HepG2 (cell line): ENCODE measurements at regions not wholly inside any gene's neighbourhood (a gene's known extent, or its start where the extent isn't known, plus 50 kb on each side); places are given as distances from the start of the nearest gene placed in this dataset.

Experiments used
- ATAC-seq: fragments of 200-7000 bp; cut with Tn5 transposase; 3 replicates; pipeline ENCODE4 v1.9.1; 2020; ENCODE audit warnings: mild to moderate bottlenecking, moderate library complexity
- BruUV-seq: library from RNA; stranded (reverse); fragments of 400-500 nt; replicated peaks from 2 replicates; lab custom pipeline; 2021; lab: Mats Ljungman, UMichigan
- CTCF ChIA-PET: fragments of 300-600 bp; formaldehyde crosslinking; extraction: SDS; loops from one replicate; lab custom pipeline; 2021; ENCODE audit warnings: low total read pairs, inconsistent platforms, low intra/inter-chr PET ratio; lab: Yijun Ruan, JAX
- POLR2A ChIA-PET: fragments of 350-600 bp; sonication (Branson Sonifier 250); formaldehyde crosslinking; loops from one replicate; lab custom pipeline; 2020; ENCODE audit warnings: antibody characterized with exemption, inconsistent platforms; lab: Yijun Ruan, JAX
- DNase-seq: peaks from one replicate; pipeline ENCODE4 v3.0.0-alpha.2; 2015; ENCODE audit warnings: low spot score
- FAIRE-seq: peaks from 3 replicates; lab custom pipeline; 2011; peaks lifted over from hg19 to GRCh38; lab: Jason Lieb, UNC
- H2AFZ ChIP-seq: one replicate; pipeline ENCODE4 v1.6.1; 2011; ENCODE audit warnings: low read length, inconsistent platforms
- H3K27ac ChIP-seq: fragments of 300-600 bp; 3 replicates; pipeline ENCODE4 v1.8.0; 2011; ENCODE audit warnings: mixed run types, mild to moderate bottlenecking, mixed read lengths, low read length, inconsistent platforms; ENCODE audit not compliant: insufficient read depth; ENCODE audit errors: extremely low read length
- H3K27me3 ChIP-seq, 2 experiments: fragments of 200-600 bp in 1 of 2; 2 replicates in 1 of 2; 3 replicates in 1 of 2; pipeline versions ENCODE4 v1.6.0 to v1.8.0; 2011; ENCODE audit warnings: low read length in 2 of 2, mild to moderate bottlenecking in 2 of 2, moderate library complexity in 2 of 2, inconsistent platforms in 1 of 2; ENCODE audit not compliant: insufficient read depth in 2 of 2, control insufficient read depth in 1 of 2
- H3K36me3 ChIP-seq, 2 experiments: fragments of 200-600 bp in 1 of 2; replicated peaks in 1 of 2; 2 replicates in 1 of 2; 3 replicates in 1 of 2; pipeline versions ENCODE4 v1.5.1 to v1.8.0; 2011; ENCODE audit warnings: low read length in 2 of 2, inconsistent platforms in 1 of 2; ENCODE audit not compliant: insufficient read depth in 2 of 2, control insufficient read depth in 1 of 2
- H3K4me1 ChIP-seq: 2 replicates; pipeline ENCODE4 v1.5.1; 2012; ENCODE audit warnings: low read length, inconsistent platforms; ENCODE audit not compliant: insufficient read depth
- H3K4me2 ChIP-seq: 2 replicates; pipeline ENCODE4 v1.6.0; 2011; ENCODE audit warnings: low read depth, low read length, inconsistent platforms
- H3K4me3 ChIP-seq, 3 experiments: fragments of 200-600 bp in 1 of 3; sonication (generic), shearing (Covaris generic) in 1 of 3; replicated peaks in 1 of 3; 2 replicates each; pipeline ENCODE4 v1.5.1; 2011 to 2016; ENCODE audit warnings: low read length in 3 of 3, inconsistent platforms in 2 of 3, low read depth in 2 of 3, mild to moderate bottlenecking in 2 of 3, control low read depth in 1 of 3, mixed read lengths in 1 of 3; ENCODE audit not compliant: insufficient read depth in 1 of 3
- H3K79me2 ChIP-seq: one replicate; pipeline ENCODE4 v1.6.1; 2011; ENCODE audit warnings: low read length, inconsistent platforms; ENCODE audit not compliant: insufficient read depth
- H3K9ac ChIP-seq: 2 replicates; pipeline ENCODE4 v1.6.0; 2011; ENCODE audit warnings: mild to moderate bottlenecking, low read depth, low read length, inconsistent platforms; ENCODE audit not compliant: insufficient read depth
- H3K9me3 ChIP-seq: 2 replicates; pipeline ENCODE4 v1.5.1; 2012; ENCODE audit warnings: mild to moderate bottlenecking, low read length
- H4K20me1 ChIP-seq: 2 replicates; pipeline ENCODE4 v1.6.0; 2011; ENCODE audit warnings: inconsistent platforms, mild to moderate bottlenecking, low read length, moderate library complexity; ENCODE audit not compliant: insufficient read depth
- HDAC2 ChIP-seq: sonication (generic); formaldehyde crosslinking; IDR thresholded peaks from 2 replicates; pipeline ENCODE4 v1.4.0; 2020; ENCODE audit warnings: missing genetic modification reagents
- HOXA9 ChIP-seq: sonication (generic); formaldehyde crosslinking; IDR thresholded peaks from 2 replicates; pipeline ENCODE4 v1.8.1; 2022; ENCODE audit warnings: missing genetic modification reagents, mild to moderate bottlenecking, moderate library complexity, borderline replicate concordance
- JARID2 ChIP-seq: sonication (generic); formaldehyde crosslinking; IDR thresholded peaks from 2 replicates; pipeline ENCODE4 v1.8.1; 2023; ENCODE audit warnings: missing genetic modification reagents, inconsistent platforms; ENCODE audit not compliant: insufficient replicate concordance
- KDM6A ChIP-seq: IDR thresholded peaks from 2 replicates; pipeline ENCODE4 v1.6.1; 2016; ENCODE audit warnings: low read depth
- MTF2 ChIP-seq: sonication (generic); formaldehyde crosslinking; IDR thresholded peaks from 2 replicates; pipeline ENCODE4 v1.5.0; 2020; ENCODE audit warnings: missing genetic modification reagents, borderline replicate concordance
- MXD4 ChIP-seq: IDR thresholded peaks from 2 replicates; pipeline ENCODE4 v1.6.1; 2016; ENCODE audit warnings: mild to moderate bottlenecking, missing biosample characterization, missing genetic modification reagents
- MXI1 ChIP-seq: IDR thresholded peaks from 3 replicates; pipeline ENCODE4 v1.6.1; 2012; ENCODE audit warnings: low read depth, low read length, inconsistent platforms, borderline replicate concordance
- NAIF1 ChIP-seq: sonication (generic); formaldehyde crosslinking; IDR thresholded peaks from 2 replicates; pipeline ENCODE4 v1.5.0; 2020; ENCODE audit warnings: mild to moderate bottlenecking, missing genetic modification reagents, borderline replicate concordance
- SALL2 ChIP-seq: sonication (generic); formaldehyde crosslinking; IDR thresholded peaks from 2 replicates; pipeline ENCODE4 v1.8.1; 2023; ENCODE audit warnings: mild to moderate bottlenecking, missing genetic modification reagents, inconsistent platforms
- SAP130 ChIP-seq: IDR thresholded peaks from 2 replicates; pipeline ENCODE4 v1.6.1; 2016; ENCODE audit warnings: low read depth
- SMARCE1 ChIP-seq: fragments of 450-650 bp; IDR thresholded peaks from 2 replicates; pipeline ENCODE4 v1.6.1; 2017; ENCODE audit warnings: borderline replicate concordance
- ZNF20 ChIP-seq: sonication (generic); formaldehyde crosslinking; IDR thresholded peaks from 2 replicates; pipeline ENCODE4 v1.4.0; 2020; ENCODE audit warnings: mild to moderate bottlenecking, moderate library complexity, missing genetic modification reagents
- ZNF235 ChIP-seq: sonication (generic); formaldehyde crosslinking; IDR thresholded peaks from 2 replicates; pipeline ENCODE4 v1.8.1; 2023; ENCODE audit warnings: mild to moderate bottlenecking, missing genetic modification reagents, borderline replicate concordance
- ZNF326 ChIP-seq: sonication (generic); formaldehyde crosslinking; IDR thresholded peaks from 2 replicates; pipeline ENCODE4 v1.4.0; 2020; ENCODE audit warnings: missing genetic modification reagents, borderline replicate concordance
- ZNF766 ChIP-seq: sonication (generic); formaldehyde crosslinking; IDR thresholded peaks from 2 replicates; pipeline ENCODE4 v1.5.0; 2020; ENCODE audit warnings: missing genetic modification reagents, borderline replicate concordance
- WGBS: methylation state at CpG from one replicate; pipeline ENCODE4 v1.1.6; 2017; ENCODE audit warnings: low lambda C conversion rate; 5-methylcytosine and 5-hydroxymethylcytosine counted together
- in situ Hi-C: cut with HindIII; loops from 2 replicates; pipeline ENCODE4 v1.10.0; 2017; ENCODE audit warnings: low pct_unique_long_range_greater_than_20kb; ENCODE audit not compliant: extremely low pct_ligation_motif_present
- intact Hi-C: fragments of 100-400 bp; cut with micrococcal nuclease; formaldehyde crosslinking; loops from one replicate; pipeline ENCODE4 v1.10.0; 2022; ENCODE audit not compliant: unreplicated experiment
- TF ChIP-seq, protein P1 (sequence below): sonication (generic); formaldehyde crosslinking; IDR thresholded peaks from 2 replicates; pipeline ENCODE4 v1.9.0; 2021; ENCODE audit warnings: missing genetic modification reagents, mild to moderate bottlenecking, borderline replicate concordance
- TF ChIP-seq, protein P2 (sequence below): sonication (generic); formaldehyde crosslinking; IDR thresholded peaks from 2 replicates; pipeline ENCODE4 v1.5.1; 2020; ENCODE audit warnings: missing genetic modification reagents, mild to moderate bottlenecking, borderline replicate concordance
- TF ChIP-seq, protein P3 (sequence below): sonication (generic); formaldehyde crosslinking; IDR thresholded peaks from 2 replicates; pipeline ENCODE4 v1.8.1; 2022; ENCODE audit warnings: mild to moderate bottlenecking, missing genetic modification reagents

DNA sequence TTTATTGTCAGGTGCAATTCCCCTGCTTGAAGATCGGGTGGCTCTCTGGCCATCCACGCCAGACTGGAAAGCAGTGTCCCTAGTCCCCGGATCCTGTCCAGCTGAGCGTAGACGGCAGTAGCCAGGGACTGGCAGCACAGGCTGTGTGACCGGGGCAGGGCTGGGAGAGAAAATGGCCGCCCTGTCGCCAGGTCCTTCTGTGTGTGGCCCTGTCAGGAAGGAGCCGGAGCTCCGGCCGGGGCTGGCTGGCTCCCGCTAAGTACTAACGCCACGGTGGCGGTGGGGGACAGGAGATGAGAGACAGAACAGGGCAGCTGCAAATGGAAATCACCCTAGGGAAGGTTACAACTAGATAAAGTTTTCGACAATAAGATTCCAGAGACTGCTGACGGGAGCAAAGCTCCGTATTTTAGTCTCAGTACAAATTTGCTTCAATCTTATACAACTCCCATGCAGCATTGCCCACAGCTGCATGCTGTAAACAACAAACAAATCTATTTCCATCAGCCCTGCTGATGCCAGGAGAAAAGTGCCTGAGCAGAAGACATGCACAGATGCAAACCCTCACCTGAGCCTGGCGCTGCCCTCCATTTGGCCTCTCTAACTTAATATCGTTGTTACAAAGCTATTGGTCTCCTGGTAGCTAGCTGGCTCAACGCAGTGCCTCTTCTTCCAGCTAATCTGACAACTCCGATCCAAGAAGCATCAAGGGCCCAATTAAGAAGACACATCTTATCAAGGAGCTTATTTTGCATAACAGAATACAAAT is 253.0 kb downstream of the TSHZ3 start:
- Histone ChIP-seq H3K4me1 (no peaks in the 10 kb centered on the region), H3K9me3 (peaks cover 45% of the 10 kb centered on the region), H3K9ac (no peak overlapping the region), H3K27me3 (no peaks in the 10 kb centered on the region), H3K36me3 (no peaks in the 10 kb centered on the region), H3K79me2 (no peaks in the 10 kb centered on the region), H4K20me1 (no peaks in the 10 kb centered on the region), H2AFZ (no peak overlapping the region), H3K4me3 (no peak overlapping the region), H3K27ac (no peak overlapping the region), H3K4me2 (no peak overlapping the region)
- CTCF ChIA-PET = no interaction called here
- DNase-seq (no peak), ATAC-seq (no peak), FAIRE-seq (no peak)
- WGBS = 51% methylated on average over 22 of the region's 22 CpGs
- no TSS peak for BruUV-seq
- intact Hi-C loops = no loop called here
- POLR2A ChIA-PET = no interaction called here
- in situ Hi-C loops = no loop called here
- TF ChIP-seq MXD4 (no peak), SALL2 (CRISPR knock-in tag) (no peak), SMARCE1 (no peak), ZNF20 (no peak), ZNF235 (CRISPR knock-in tag) (no peak), MXI1 (no peak), KDM6A (CRISPR knock-in tag) (no peak), SAP130 (no peak), ZNF766 (CRISPR knock-in tag) (no peak), HOXA9 (CRISPR knock-in tag) (no peak), JARID2 (CRISPR knock-in tag) (no peak), ZNF326 (no peak), NAIF1 (CRISPR knock-in tag) (no peak), MTF2 (CRISPR knock-in tag) (no peak), HDAC2 (CRISPR knock-in tag) (no peak)
- TF ChIP-seq, protein P1, sequence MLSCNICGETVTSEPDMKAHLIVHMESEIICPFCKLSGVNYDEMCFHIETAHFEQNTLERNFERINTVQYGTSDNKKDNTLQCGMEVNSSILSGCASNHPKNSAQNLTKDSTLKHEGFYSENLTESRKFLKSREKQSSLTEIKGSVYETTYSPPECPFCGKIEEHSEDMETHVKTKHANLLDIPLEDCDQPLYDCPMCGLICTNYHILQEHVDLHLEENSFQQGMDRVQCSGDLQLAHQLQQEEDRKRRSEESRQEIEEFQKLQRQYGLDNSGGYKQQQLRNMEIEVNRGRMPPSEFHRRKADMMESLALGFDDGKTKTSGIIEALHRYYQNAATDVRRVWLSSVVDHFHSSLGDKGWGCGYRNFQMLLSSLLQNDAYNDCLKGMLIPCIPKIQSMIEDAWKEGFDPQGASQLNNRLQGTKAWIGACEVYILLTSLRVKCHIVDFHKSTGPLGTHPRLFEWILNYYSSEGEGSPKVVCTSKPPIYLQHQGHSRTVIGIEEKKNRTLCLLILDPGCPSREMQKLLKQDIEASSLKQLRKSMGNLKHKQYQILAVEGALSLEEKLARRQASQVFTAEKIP (CRISPR knock-in tag) = no peak
- TF ChIP-seq, protein P2, sequence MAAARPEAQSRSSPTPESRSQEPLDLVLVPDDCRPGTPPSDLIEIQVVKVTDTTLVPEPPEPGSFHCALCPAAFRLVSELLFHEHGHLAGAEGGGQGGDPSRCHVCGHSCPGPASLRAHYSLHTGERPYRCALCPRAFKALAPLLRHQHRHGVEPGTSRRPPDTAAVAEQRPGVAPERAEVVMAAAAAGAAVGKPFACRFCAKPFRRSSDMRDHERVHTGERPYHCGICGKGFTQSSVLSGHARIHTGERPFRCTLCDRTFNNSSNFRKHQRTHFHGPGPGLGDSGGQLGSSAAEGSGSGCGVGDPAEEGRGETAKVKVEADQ = no peak
- TF ChIP-seq, protein P3, sequence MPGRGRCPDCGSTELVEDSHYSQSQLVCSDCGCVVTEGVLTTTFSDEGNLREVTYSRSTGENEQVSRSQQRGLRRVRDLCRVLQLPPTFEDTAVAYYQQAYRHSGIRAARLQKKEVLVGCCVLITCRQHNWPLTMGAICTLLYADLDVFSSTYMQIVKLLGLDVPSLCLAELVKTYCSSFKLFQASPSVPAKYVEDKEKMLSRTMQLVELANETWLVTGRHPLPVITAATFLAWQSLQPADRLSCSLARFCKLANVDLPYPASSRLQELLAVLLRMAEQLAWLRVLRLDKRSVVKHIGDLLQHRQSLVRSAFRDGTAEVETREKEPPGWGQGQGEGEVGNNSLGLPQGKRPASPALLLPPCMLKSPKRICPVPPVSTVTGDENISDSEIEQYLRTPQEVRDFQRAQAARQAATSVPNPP (CRISPR knock-in tag) = no peak
